ENCODE measurements at regions not wholly inside any gene's neighbourhood (a gene's known extent, or its start where the extent isn't known, plus 50 kb on each side); places are given as distances from the start of the nearest gene placed in this dataset.

DNA sequence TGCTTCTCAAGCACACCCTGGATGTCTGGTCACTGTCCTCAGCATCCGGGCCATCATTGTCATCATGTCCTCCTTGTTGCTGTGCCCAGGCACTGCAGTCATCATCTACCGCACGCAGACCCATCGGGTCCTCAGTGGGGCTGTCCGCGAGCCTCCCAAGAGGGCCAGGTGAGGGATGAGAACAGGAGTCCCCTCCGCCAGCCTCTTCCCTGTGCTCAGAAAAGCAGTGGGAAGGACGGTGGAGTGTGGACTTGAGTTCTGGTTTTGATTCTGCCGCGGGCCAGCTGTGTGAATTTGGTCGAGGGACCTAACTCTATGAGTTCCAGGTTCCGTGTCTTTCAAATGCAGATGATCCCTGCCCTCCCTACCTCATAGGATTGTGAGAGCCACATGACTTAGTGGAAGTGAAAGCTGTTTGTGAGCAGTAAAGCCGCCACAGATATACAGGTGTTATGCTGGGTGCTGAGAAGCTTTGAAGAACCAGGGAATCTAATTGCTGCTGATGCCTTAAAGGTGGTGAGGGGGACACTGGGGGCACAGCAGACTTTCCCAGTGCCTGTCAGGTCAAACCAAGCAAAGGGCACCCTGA lies 122.9 kb upstream of the RAP1B start:
- H3K27ac ChIP-seq (ENCODE audit: low read depth, low read length, poor library complexity, severe bottlenecking) = no peak overlapping the region
- no peaks in the 10 kb centered on the region for H3F3A ChIP-seq (ENCODE audit: insufficient read depth, low read length)
- H3K4me1 ChIP-seq (ENCODE audit: insufficient read depth, low read length, severe bottlenecking) = no peaks in the 10 kb centered on the region
- H3K27me3 ChIP-seq (ENCODE audit: insufficient read depth, low read length) = no peaks in the 10 kb centered on the region
- H3K36me3 ChIP-seq (ENCODE audit: insufficient read depth, low read length) = no peaks in the 10 kb centered on the region
- no peak overlapping the region for H2AFZ ChIP-seq (ENCODE audit: low read length)
- H3K9ac ChIP-seq (ENCODE audit: low read length) = no peak overlapping the region
- no peak for TF ChIP-seq EZH2 (IDR thresholded peaks at IDR 0.05; ENCODE audit: borderline replicate concordance, low read length)
- TF ChIP-seq, protein P1, sequence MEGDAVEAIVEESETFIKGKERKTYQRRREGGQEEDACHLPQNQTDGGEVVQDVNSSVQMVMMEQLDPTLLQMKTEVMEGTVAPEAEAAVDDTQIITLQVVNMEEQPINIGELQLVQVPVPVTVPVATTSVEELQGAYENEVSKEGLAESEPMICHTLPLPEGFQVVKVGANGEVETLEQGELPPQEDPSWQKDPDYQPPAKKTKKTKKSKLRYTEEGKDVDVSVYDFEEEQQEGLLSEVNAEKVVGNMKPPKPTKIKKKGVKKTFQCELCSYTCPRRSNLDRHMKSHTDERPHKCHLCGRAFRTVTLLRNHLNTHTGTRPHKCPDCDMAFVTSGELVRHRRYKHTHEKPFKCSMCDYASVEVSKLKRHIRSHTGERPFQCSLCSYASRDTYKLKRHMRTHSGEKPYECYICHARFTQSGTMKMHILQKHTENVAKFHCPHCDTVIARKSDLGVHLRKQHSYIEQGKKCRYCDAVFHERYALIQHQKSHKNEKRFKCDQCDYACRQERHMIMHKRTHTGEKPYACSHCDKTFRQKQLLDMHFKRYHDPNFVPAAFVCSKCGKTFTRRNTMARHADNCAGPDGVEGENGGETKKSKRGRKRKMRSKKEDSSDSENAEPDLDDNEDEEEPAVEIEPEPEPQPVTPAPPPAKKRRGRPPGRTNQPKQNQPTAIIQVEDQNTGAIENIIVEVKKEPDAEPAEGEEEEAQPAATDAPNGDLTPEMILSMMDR (IDR thresholded peaks at IDR 0.05; ENCODE audit: low read length) = no peak
- no peaks in the 10 kb centered on the region for H3K9me3 ChIP-seq (ENCODE audit: low read length)
- H3K9me2 ChIP-seq (ENCODE audit: low read depth, low read length) = no peaks in the 10 kb centered on the region
- no peak overlapping the region for H3K4me2 ChIP-seq (ENCODE audit: low read length)
- H4K20me1 ChIP-seq (ENCODE audit: insufficient read depth, low read length) = no peaks in the 10 kb centered on the region
- H3K4me3 ChIP-seq (ENCODE audit: low read depth, low read length, poor library complexity, severe bottlenecking) = no peak overlapping the region
- no peaks in the 10 kb centered on the region for H3K79me2 ChIP-seq (ENCODE audit: insufficient read depth, low read length)

DNA sequence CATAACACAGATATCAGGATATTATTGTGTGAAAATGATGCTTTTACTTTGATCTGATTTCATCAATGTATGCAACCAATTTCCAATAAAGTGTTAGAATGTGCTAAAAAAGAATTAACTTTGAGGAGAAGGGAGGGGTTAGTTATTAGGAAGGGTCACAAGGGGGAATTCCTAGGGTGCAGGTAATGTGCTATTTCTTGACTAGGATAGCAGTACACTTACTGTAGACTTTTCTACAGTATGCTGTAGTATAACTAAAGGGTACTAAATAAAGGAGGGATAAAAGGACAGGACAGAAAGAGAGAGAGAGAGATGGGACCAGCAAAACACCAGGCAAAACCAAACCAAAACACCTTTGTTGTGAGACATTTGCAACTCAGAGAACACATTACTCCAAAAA lies 121.4 kb upstream of the RAP1B start:
- Histone ChIP-seq H3K36me3 (ENCODE audit: insufficient read depth, low read length) (no peaks in the 10 kb centered on the region), H3K4me3 (ENCODE audit: low read depth, low read length, poor library complexity, severe bottlenecking) (no peak overlapping the region)
- TF ChIP-seq, protein P1 (IDR thresholded peaks at IDR 0.05; ENCODE audit: low read length) = no peak
- no peak for TF ChIP-seq EZH2 (IDR thresholded peaks at IDR 0.05; ENCODE audit: borderline replicate concordance, low read length)

DNA sequence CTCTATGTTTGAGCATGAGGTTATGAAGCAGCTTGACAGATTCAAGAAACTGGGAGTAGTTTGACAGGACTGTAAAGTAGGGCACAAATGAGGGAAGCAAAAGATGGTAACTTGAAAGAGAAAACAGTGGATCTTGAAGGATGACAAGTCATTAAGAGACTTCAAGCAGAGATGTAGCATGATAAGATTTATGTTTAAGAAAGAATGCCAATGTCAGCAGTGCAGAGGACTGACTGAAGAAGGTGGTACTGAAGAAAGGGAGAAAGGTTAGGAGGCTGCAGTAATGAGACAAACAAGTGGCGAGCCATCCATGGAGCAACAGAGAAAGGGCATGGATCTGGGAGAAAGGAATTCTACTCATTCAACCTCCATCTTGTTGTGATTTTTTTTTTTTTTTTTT lies 120.2 kb upstream of the RAP1B start:
- TF ChIP-seq, protein P1 (IDR thresholded peaks at IDR 0.05; ENCODE audit: low read length) = no peak
- H3K9me3 ChIP-seq (ENCODE audit: low read length) = no peaks in the 10 kb centered on the region
- H4K20me1 ChIP-seq (ENCODE audit: insufficient read depth, low read length) = no peaks in the 10 kb centered on the region
- H3K9me2 ChIP-seq (ENCODE audit: low read depth, low read length) = no peaks in the 10 kb centered on the region
- H3K4me3 ChIP-seq (ENCODE audit: low read depth, low read length, poor library complexity, severe bottlenecking) = no peak overlapping the region
- H3K4me2 ChIP-seq (ENCODE audit: low read length) = no peak overlapping the region
- H3F3A ChIP-seq (ENCODE audit: insufficient read depth, low read length) = no peaks in the 10 kb centered on the region
- H3K9ac ChIP-seq (ENCODE audit: low read length) = no peak overlapping the region
- H3K36me3 ChIP-seq (ENCODE audit: insufficient read depth, low read length) = no peaks in the 10 kb centered on the region
- H2AFZ ChIP-seq (ENCODE audit: low read length) = no peak overlapping the region
- H3K4me1 ChIP-seq (ENCODE audit: insufficient read depth, low read length, severe bottlenecking) = no peaks in the 10 kb centered on the region
- H3K27me3 ChIP-seq (ENCODE audit: insufficient read depth, low read length) = no peaks in the 10 kb centered on the region
- no peak overlapping the region for H3K27ac ChIP-seq (ENCODE audit: low read depth, low read length, poor library complexity, severe bottlenecking)
- H3K79me2 ChIP-seq (ENCODE audit: insufficient read depth, low read length) = no peaks in the 10 kb centered on the region

More for the DNA sequence above, 121.4 kb upstream of the RAP1B start:
- no peaks in the 10 kb centered on the region for H3K27me3 ChIP-seq (ENCODE audit: insufficient read depth, low read length)
- H3K79me2 ChIP-seq (ENCODE audit: insufficient read depth, low read length) = no peaks in the 10 kb centered on the region
- no peaks in the 10 kb centered on the region for H4K20me1 ChIP-seq (ENCODE audit: insufficient read depth, low read length)
- no peak overlapping the region for H2AFZ ChIP-seq (ENCODE audit: low read length)
- H3K9me2 ChIP-seq (ENCODE audit: low read depth, low read length) = no peaks in the 10 kb centered on the region
- no peak overlapping the region for H3K4me2 ChIP-seq (ENCODE audit: low read length)
- H3K9me3 ChIP-seq (ENCODE audit: low read length) = no peaks in the 10 kb centered on the region
- no peaks in the 10 kb centered on the region for H3K4me1 ChIP-seq (ENCODE audit: insufficient read depth, low read length, severe bottlenecking)
- no peak overlapping the region for H3K9ac ChIP-seq (ENCODE audit: low read length)
- H3F3A ChIP-seq (ENCODE audit: insufficient read depth, low read length) = no peaks in the 10 kb centered on the region
- no peak overlapping the region for H3K27ac ChIP-seq (ENCODE audit: low read depth, low read length, poor library complexity, severe bottlenecking)
